C4-2B (cell line): ENCODE measurements at regions not wholly inside any gene's neighbourhood (a gene's known extent, or its start where the extent isn't known, plus 50 kb on each side); places are given as distances from the start of the nearest gene placed in this dataset.

Source experiments
- H3K27ac ChIP-seq: fragments of 450-650 bp; 2 replicates; pipeline ENCODE4 v1.5.1; 2017
- CTCF ChIP-seq: fragments of 450-650 bp; conservative IDR thresholded peaks from 2 replicates; pipeline ENCODE4 v1.5.1; 2017; ENCODE audit warnings: mild to moderate bottlenecking
- ZFX ChIP-seq: fragments of 450-650 bp; IDR thresholded peaks from 2 replicates; pipeline ENCODE4 v1.6.1; 2017

- H3K27ac ChIP-seq: no peak overlapping the region
- TF ChIP-seq ZFX: no peak
- TF ChIP-seq CTCF: no peak
Observed at GRCh38 chr5:142434322-142434612, 109.4 kb upstream of the SPRY4 start.

- TF ChIP-seq ZFX (no peak), CTCF (no peak)
- H3K27ac ChIP-seq: no peak overlapping the region
Observed at GRCh38 chr5:142433526-142434321, 108.9 kb upstream of the SPRY4 start.

- H3K27ac ChIP-seq: no peak overlapping the region
Observed at GRCh38 chr5:142432961-142433360, 108.1 kb upstream of the SPRY4 start.

GRCh38 chr5:142432369-142432863 lies 107.6 kb upstream of the SPRY4 start:
- no peak overlapping the region for H3K27ac ChIP-seq
- TF ChIP-seq CTCF (no peak), ZFX (no peak)

More at GRCh38 chr5:142432961-142433360, 108.1 kb upstream of the SPRY4 start:
- TF ChIP-seq CTCF (no peak), ZFX (no peak)

GRCh38 chr5:142428773-142429473 lies 104.1 kb upstream of the SPRY4 start:
- TF ChIP-seq ZFX (no peak), CTCF (no peak)
- H3K27ac ChIP-seq: no peak overlapping the region

- no peak for TF ChIP-seq ZFX
- TF ChIP-seq CTCF: no peak
- H3K27ac ChIP-seq: no peak overlapping the region
Observed at GRCh38 chr5:142428036-142428772, 103.4 kb upstream of the SPRY4 start.

- TF ChIP-seq CTCF (no peak), ZFX (no peak)
- H3K27ac ChIP-seq: no peak overlapping the region
Observed at GRCh38 chr5:142427529-142427928, 102.7 kb upstream of the SPRY4 start.
